IMR-90 (cell line): ENCODE measurements at regions not wholly inside any gene's neighbourhood (a gene's known extent, or its start where the extent isn't known, plus 50 kb on each side); places are given as distances from the start of the nearest gene placed in this dataset.

ENCODE experiments used
- ATAC-seq: fragments of 200-7000 bp; cut with Tn5 transposase; 2 replicates; pipeline ENCODE4 v1.9.1; 2020; ENCODE audit warnings: low read depth, mild to moderate bottlenecking, moderate library complexity
- BruUV-seq: library from RNA; stranded (reverse); fragments of 400-500 nt; replicated peaks from 2 replicates; lab custom pipeline; 2021; lab: Mats Ljungman, UMichigan
- CTCF ChIA-PET: fragments of 300-600 bp; formaldehyde crosslinking; extraction: SDS; loops from one replicate; lab custom pipeline; 2021; ENCODE audit warnings: antibody characterized with exemption; lab: Yijun Ruan, JAX
- POLR2A ChIA-PET: fragments of 300-600 bp; sonication (Branson Sonifier 250); formaldehyde crosslinking; loops from one replicate; lab custom pipeline; 2022; ENCODE audit warnings: antibody characterized with exemption; ENCODE audit not compliant: unreplicated experiment; lab: Charles Lee
- DNase-seq: peaks from one replicate; pipeline ENCODE4 v3.0.0; 2013
- H2AFZ ChIP-seq: replicated peaks from 2 replicates; pipeline ENCODE3; 2013; ENCODE audit warnings: low read length, mild to moderate bottlenecking; ENCODE audit not compliant: poor library complexity
- H2AK5ac ChIP-seq: 2 replicates; pipeline ENCODE4 v1.6.1; 2013; ENCODE audit warnings: low read depth, low read length, inconsistent platforms
- H2AK9ac ChIP-seq: replicated peaks from 2 replicates; pipeline ENCODE3; 2013; ENCODE audit warnings: mild to moderate bottlenecking, low read depth, low read length, moderate library complexity; ENCODE audit not compliant: poor library complexity
- H2BK120ac ChIP-seq: 2 replicates; pipeline ENCODE4 v1.6.1; 2013; ENCODE audit warnings: low read depth, low read length, inconsistent platforms
- H2BK15ac ChIP-seq: 3 replicates; pipeline ENCODE4 v1.6.1; 2013; ENCODE audit warnings: low read depth, low read length, inconsistent platforms
- H2BK20ac ChIP-seq: 2 replicates; pipeline ENCODE4 v1.6.1; 2013; ENCODE audit warnings: low read depth, mild to moderate bottlenecking, inconsistent platforms, low read length, moderate library complexity
- H2BK5ac ChIP-seq: 2 replicates; pipeline ENCODE4 v1.6.1; 2013; ENCODE audit warnings: mild to moderate bottlenecking, low read depth, low read length, inconsistent platforms; ENCODE audit not compliant: poor library complexity, severe bottlenecking
- H3K14ac ChIP-seq: replicated peaks from 2 replicates; pipeline ENCODE4 v1.6.1; 2013; ENCODE audit warnings: low read depth, low read length, inconsistent platforms
- H3K18ac ChIP-seq: 2 replicates; pipeline ENCODE4 v1.6.1; 2013; ENCODE audit warnings: low read depth, low read length, control low read depth
- H3K23ac ChIP-seq: 2 replicates; pipeline ENCODE4 v1.6.1; 2013; ENCODE audit warnings: low read depth, low read length, inconsistent platforms
- H3K27ac ChIP-seq: 2 replicates; pipeline ENCODE4 v1.5.1; 2013; ENCODE audit warnings: mild to moderate bottlenecking, control low read depth, low read length; ENCODE audit not compliant: insufficient read depth
- H3K27me3 ChIP-seq: 2 replicates; pipeline ENCODE4 v1.6.1; 2013; ENCODE audit warnings: low read length; ENCODE audit not compliant: control insufficient read depth, insufficient read depth
- H3K36me3 ChIP-seq: 2 replicates; pipeline ENCODE4 v1.6.1; 2013; ENCODE audit warnings: low read length, mixed read lengths; ENCODE audit not compliant: control insufficient read depth, insufficient read depth
- H3K4ac ChIP-seq: 2 replicates; pipeline ENCODE4 v1.6.1; 2013; ENCODE audit warnings: low read depth, low read length, inconsistent platforms
- H3K4me1 ChIP-seq: 2 replicates; pipeline ENCODE4 v1.6.1; 2013; ENCODE audit warnings: low read length, mixed read lengths; ENCODE audit not compliant: control insufficient read depth, insufficient read depth
- H3K4me2 ChIP-seq: 2 replicates; pipeline ENCODE4 v1.6.1; 2013; ENCODE audit warnings: low read depth, mild to moderate bottlenecking, control low read depth, low read length, moderate library complexity
- H3K4me3 ChIP-seq: 2 replicates; pipeline ENCODE4 v1.5.1; 2013; ENCODE audit warnings: low read depth, mild to moderate bottlenecking, control low read depth, low read length, moderate library complexity; ENCODE audit not compliant: insufficient read depth
- H3K56ac ChIP-seq: 2 replicates; pipeline ENCODE4 v1.6.1; 2013; ENCODE audit warnings: low read length, inconsistent platforms; ENCODE audit not compliant: insufficient read depth; ENCODE audit errors: extremely low read depth
- H3K79me1 ChIP-seq, 2 experiments: 2 replicates each; pipeline ENCODE4 v1.6.1; 2013; ENCODE audit warnings: low read length in 2 of 2, inconsistent platforms in 1 of 2, low read depth in 1 of 2
- H3K9ac ChIP-seq: 2 replicates; pipeline ENCODE4 v1.6.1; 2013; ENCODE audit warnings: low read depth, low read length, control low read depth
- H3K9me1 ChIP-seq: 2 replicates; pipeline ENCODE4 v1.6.1; 2013; ENCODE audit warnings: low read length, inconsistent platforms; ENCODE audit not compliant: insufficient read depth
- H3K9me3 ChIP-seq: 2 replicates; pipeline ENCODE4 v1.6.1; 2013; ENCODE audit warnings: low read length; ENCODE audit not compliant: control insufficient read depth, insufficient read depth
- H4K20me1 ChIP-seq: 2 replicates; pipeline ENCODE4 v1.6.1; 2013; ENCODE audit warnings: low read length, inconsistent platforms; ENCODE audit not compliant: insufficient read depth
- H4K5ac ChIP-seq: 2 replicates; pipeline ENCODE4 v1.6.1; 2013; ENCODE audit warnings: mild to moderate bottlenecking, low read depth, low read length, control low read depth
- H4K8ac ChIP-seq, 2 experiments: 2 replicates each; pipeline ENCODE4 v1.6.1; 2013; ENCODE audit warnings: low read depth in 2 of 2, low read length in 2 of 2, control low read depth in 1 of 2, inconsistent platforms in 1 of 2
- H4K91ac ChIP-seq: 2 replicates; pipeline ENCODE4 v1.6.1; 2013; ENCODE audit warnings: low read depth, low read length, inconsistent platforms; ENCODE audit not compliant: insufficient read depth
- CHD1 ChIP-seq: IDR thresholded peaks from 2 replicates; pipeline ENCODE4 v1.6.1; 2012; ENCODE audit warnings: low read depth, low read length, improper control_type of control experiment
- FOS ChIP-seq: fragments of 150-350 bp; IDR thresholded peaks from 2 replicates; pipeline ENCODE4 v1.6.1; 2016; ENCODE audit warnings: low read depth, low read length
- MAZ ChIP-seq: IDR thresholded peaks from 2 replicates; pipeline ENCODE4 v1.6.1; 2012; ENCODE audit warnings: low read depth, mild to moderate bottlenecking, low read length, improper control_type of control experiment, moderate library complexity, borderline replicate concordance
- WGBS, 2 experiments: methylation state at CpG; one replicate each; pipeline versions ENCODE4 v1.1.5 to v1.1.7; 2013; ENCODE audit warnings: missing lambda C conversion rate in 2 of 2; ENCODE audit not compliant: insufficient read length in 1 of 2; ENCODE audit errors: extremely low coverage in 2 of 2; 5-methylcytosine and 5-hydroxymethylcytosine counted together
- dilution Hi-C: fragments of 300-500 bp; cut with HindIII; formaldehyde crosslinking; loops from one replicate; pipeline ENCODE4 v1.14.3; 2018; ENCODE audit warnings: low sequenced_read_pairs; ENCODE audit not compliant: unreplicated experiment
- in situ Hi-C: fragments of 300-500 bp; cut with MboI; formaldehyde crosslinking; loops from 3 replicates; pipeline ENCODE4 v1.14.3; 2019; ENCODE audit warnings: low sequenced_read_pairs, inconsistent platforms, mixed read lengths
- intact Hi-C: fragments of 100-400 bp; cut with micrococcal nuclease; formaldehyde crosslinking; loops from 2 replicates; pipeline ENCODE4 v1.10.0; 2022
- TF ChIP-seq, protein P1 (sequence below): conservative IDR thresholded peaks from 2 replicates; pipeline ENCODE4 v1.5.1; 2012; ENCODE audit warnings: mild to moderate bottlenecking, low read depth, low read length, improper control_type of control experiment
- TF ChIP-seq, protein P2 (sequence below): fragments of 150-350 bp; IDR thresholded peaks from 2 replicates; pipeline ENCODE4 v1.6.1; 2017; ENCODE audit warnings: mild to moderate bottlenecking, antibody characterized with exemption, low read length, low read depth

DNA sequence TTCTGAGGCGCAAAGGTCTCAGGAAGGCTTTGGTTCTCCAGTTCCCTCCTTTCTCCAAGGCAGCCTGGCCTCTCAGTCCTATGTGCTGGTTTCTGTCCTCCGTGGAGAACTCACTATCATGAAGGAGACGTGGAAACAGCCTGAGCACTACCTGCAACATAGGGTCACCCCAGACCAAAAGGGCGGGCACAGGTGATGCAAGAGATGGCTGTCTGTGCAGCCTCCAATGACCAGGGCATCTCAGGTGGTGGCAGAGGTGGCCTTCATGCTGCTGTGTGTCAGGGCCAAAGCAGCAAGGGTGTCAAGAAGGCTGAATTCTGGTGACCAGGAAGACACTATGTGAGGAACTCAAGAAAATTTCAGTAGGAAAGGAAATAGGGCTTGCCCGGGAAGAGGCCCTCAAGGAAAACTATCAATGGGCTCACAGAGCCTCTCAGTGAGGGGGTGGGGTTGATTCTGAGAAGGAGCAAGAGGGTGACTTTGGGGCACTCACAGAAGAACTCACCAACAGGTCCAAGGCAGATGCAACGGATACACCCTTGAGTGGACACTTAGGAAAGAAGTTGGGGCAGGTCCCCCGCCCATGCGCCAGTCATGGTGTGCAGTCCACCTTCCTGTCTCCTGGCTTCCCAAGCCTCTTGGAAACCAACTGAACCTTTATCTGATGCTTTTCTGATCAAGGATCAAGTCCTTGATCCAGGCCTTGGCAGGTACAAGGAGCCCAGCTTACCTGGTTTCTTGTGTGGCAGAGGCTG, 212.3 kb upstream of the B3GAT1 start:
- 40% methylated on average over 1 of the region's 8 CpGs; no CpG with 5 or more reads in 1 of the 2 experiments for WGBS, 2 experiments
- in situ Hi-C loops: no loop called here

More for the DNA sequence above, 212.3 kb upstream of the B3GAT1 start:
- intact Hi-C loops: no loop called here
- Histone ChIP-seq H3K4me1 (no peaks in the 10 kb centered on the region), H3K14ac (no peak overlapping the region), H2AK9ac (no peak overlapping the region), H3K9me3 (peaks cover 37% of the 10 kb centered on the region), H4K20me1 (no peaks in the 10 kb centered on the region), H2BK120ac (no peak overlapping the region), H3K56ac (no peak overlapping the region), H2AK5ac (no peak overlapping the region), H2BK20ac (no peak overlapping the region), H3K23ac (no peak overlapping the region), H3K79me1 (no peaks in the 10 kb centered on the region), H4K8ac (no peak overlapping the region), H4K5ac (no peak overlapping the region), H3K36me3 (no peaks in the 10 kb centered on the region), H2AFZ (no peak overlapping the region), H3K4ac (no peak overlapping the region), H3K9ac (no peak overlapping the region), H3K4me2 (no peak overlapping the region), H3K27me3 (no peaks in the 10 kb centered on the region), H3K9me1 (no peaks in the 10 kb centered on the region), H4K91ac (no peak overlapping the region), H3K27ac (no peak overlapping the region), H2BK15ac (no peak overlapping the region), H3K18ac (no peak overlapping the region), H2BK5ac (no peak overlapping the region), H3K4me3 (no peak overlapping the region)
- TF ChIP-seq FOS: no peak
- TF ChIP-seq CHD1: no peak
- TF ChIP-seq MAZ: no peak
- TF ChIP-seq, protein P1, sequence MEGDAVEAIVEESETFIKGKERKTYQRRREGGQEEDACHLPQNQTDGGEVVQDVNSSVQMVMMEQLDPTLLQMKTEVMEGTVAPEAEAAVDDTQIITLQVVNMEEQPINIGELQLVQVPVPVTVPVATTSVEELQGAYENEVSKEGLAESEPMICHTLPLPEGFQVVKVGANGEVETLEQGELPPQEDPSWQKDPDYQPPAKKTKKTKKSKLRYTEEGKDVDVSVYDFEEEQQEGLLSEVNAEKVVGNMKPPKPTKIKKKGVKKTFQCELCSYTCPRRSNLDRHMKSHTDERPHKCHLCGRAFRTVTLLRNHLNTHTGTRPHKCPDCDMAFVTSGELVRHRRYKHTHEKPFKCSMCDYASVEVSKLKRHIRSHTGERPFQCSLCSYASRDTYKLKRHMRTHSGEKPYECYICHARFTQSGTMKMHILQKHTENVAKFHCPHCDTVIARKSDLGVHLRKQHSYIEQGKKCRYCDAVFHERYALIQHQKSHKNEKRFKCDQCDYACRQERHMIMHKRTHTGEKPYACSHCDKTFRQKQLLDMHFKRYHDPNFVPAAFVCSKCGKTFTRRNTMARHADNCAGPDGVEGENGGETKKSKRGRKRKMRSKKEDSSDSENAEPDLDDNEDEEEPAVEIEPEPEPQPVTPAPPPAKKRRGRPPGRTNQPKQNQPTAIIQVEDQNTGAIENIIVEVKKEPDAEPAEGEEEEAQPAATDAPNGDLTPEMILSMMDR: no peak
- TF ChIP-seq, protein P2, sequence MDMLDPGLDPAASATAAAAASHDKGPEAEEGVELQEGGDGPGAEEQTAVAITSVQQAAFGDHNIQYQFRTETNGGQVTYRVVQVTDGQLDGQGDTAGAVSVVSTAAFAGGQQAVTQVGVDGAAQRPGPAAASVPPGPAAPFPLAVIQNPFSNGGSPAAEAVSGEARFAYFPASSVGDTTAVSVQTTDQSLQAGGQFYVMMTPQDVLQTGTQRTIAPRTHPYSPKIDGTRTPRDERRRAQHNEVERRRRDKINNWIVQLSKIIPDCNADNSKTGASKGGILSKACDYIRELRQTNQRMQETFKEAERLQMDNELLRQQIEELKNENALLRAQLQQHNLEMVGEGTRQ: no peak
- ChIA-PET POLR2A (no interaction called here), CTCF (no interaction called here)
- dilution Hi-C loops: no loop called here
- ATAC-seq: no peak
- DNase-seq: no peak
- BruUV-seq: no TSS peak
